ENCODE measurements at regions not wholly inside any gene's neighbourhood (a gene's known extent, or its start where the extent isn't known, plus 50 kb on each side); places are given as distances from the start of the nearest gene placed in this dataset.

GRCh38 chrX:3803305-3803704 is 89.9 kb upstream of the PRKX start:
- TF ChIP-seq PATZ1 (CRISPR knock-in tag; IDR thresholded peaks at IDR 0.05; ENCODE audit: borderline replicate concordance) (no peak), PPARA (CRISPR knock-in tag; IDR thresholded peaks at IDR 0.05; ENCODE audit: borderline replicate concordance) (no peak), ZFP30 (CRISPR knock-in tag; IDR thresholded peaks at IDR 0.05) (no peak), SNAI2 (CRISPR knock-in tag; IDR thresholded peaks at IDR 0.05) (no peak), ZNF565 (CRISPR knock-in tag; conservative IDR thresholded peaks at IDR 0.05; ENCODE audit: low read depth) (no peak), ESRRG (CRISPR knock-in tag; IDR thresholded peaks at IDR 0.05) (no peak), CREB5 (CRISPR knock-in tag; IDR thresholded peaks at IDR 0.05; ENCODE audit: low read depth) (no peak)
